Heart left ventricle (tissue), 16 donors: ENCODE measurements at regions not wholly inside any gene's neighbourhood (a gene's known extent, or its start where the extent isn't known, plus 50 kb on each side); places are given as distances from the start of the nearest gene placed in this dataset.

Experiments
- ATAC-seq, 4 donors: fragments of 200-7000 bp; cut with Tn5 transposase; one replicate each; pipeline ENCODE4 v1.9.1; 2020 to 2022; ENCODE audit warnings: moderate library complexity in 4 of 4, mild to moderate bottlenecking in 3 of 4, moderate number of reproducible peaks in 1 of 4
- DNase-seq, 5 donors: peaks; one replicate each; pipeline ENCODE4 v3.0.0-alpha.2; 2020
- H3K27ac ChIP-seq, 12 donors: fragments of 200-600 bp; sonication (generic) in 4 of 12; one replicate each; pipeline versions ENCODE4 v1.5.0 to v1.8.0; 2016 to 2022; ENCODE audit warnings: mild to moderate bottlenecking in 2 of 12
- H3K27me3 ChIP-seq, 9 donors: fragments of 200-600 bp; sonication (generic) in 2 of 9; one replicate each; pipeline versions ENCODE4 v1.5.1 to v1.8.0; 2016 to 2022; ENCODE audit warnings: mild to moderate bottlenecking in 3 of 9
- H3K36me3 ChIP-seq, 9 donors: fragments of 200-600 bp; sonication (generic) in 2 of 9; one replicate each; pipeline versions ENCODE4 v1.5.0 to v1.8.0; 2018 to 2022; ENCODE audit warnings: mild to moderate bottlenecking in 2 of 9
- H3K4me1 ChIP-seq, 12 donors: fragments of 200-600 bp; sonication (generic) in 4 of 12; one replicate each; pipeline versions ENCODE4 v1.5.0 to v1.8.0; 2016 to 2022; ENCODE audit warnings: mild to moderate bottlenecking in 3 of 12
- H3K4me3 ChIP-seq, 12 donors: fragments of 200-600 bp; sonication (generic) in 4 of 12; one replicate each; pipeline versions ENCODE4 v1.5.0 to v1.8.0; 2017 to 2022; ENCODE audit warnings: mild to moderate bottlenecking in 9 of 12, moderate library complexity in 4 of 12
- H3K9me3 ChIP-seq, 12 donors: fragments of 200-600 bp; sonication (generic) in 4 of 12; one replicate each; pipeline versions ENCODE4 v1.5.0 to v1.8.0; 2016 to 2022; ENCODE audit warnings: mild to moderate bottlenecking in 1 of 12
- POLR2A ChIP-seq, 2 donors: fragments of 450-650 bp; IDR thresholded peaks; one replicate each; pipeline ENCODE4 v1.6.1; 2017; ENCODE audit warnings: antibody characterized with exemption in 2 of 2, mild to moderate bottlenecking in 2 of 2, moderate library complexity in 2 of 2
- WGBS, 4 donors: extraction: QIAGEN DNeasy Blood & Tissue Kit in 2 of 4; methylation state at CpG; one replicate each; pipeline versions ENCODE4 v1.1.5 to v1.1.7; 2013 to 2018; 5-methylcytosine and 5-hydroxymethylcytosine counted together
- intact Hi-C, 10 donors: fragments of 100-400 bp; cut with DNase I; formaldehyde crosslinking; loops; one replicate each; pipeline versions ENCODE4 v1.11.1 to v1.14.2; 2022
- TF ChIP-seq, protein P1 (sequence below), 12 donors: fragments of 200-600 bp; sonication (generic) in 4 of 12; IDR thresholded peaks; one replicate each; pipeline versions ENCODE4 v1.5.0 to v1.8.0; 2018 to 2022; ENCODE audit warnings: antibody characterized with exemption in 12 of 12, mild to moderate bottlenecking in 5 of 12
- donor health status: ischemic (EF 13 %, LVEDD 7.1; RV severe dilation, severe dysfunction).
- donor health status: healthy with polysubstance abuse.
- donor health status: DM: no; HTN: yes; CAD: no.
- donor health status: DM: no; HTN: no; CAD: no.
- donor health status: ischemic (EF 25% LVEDD 6.9; RV normal size, moderate dysfunction).
- donor health status: ischemic (EF 25% LVEDD 5.7; RV mildly dilated, moderate dysfunction).
- donor health status: healthy.
- donor health status: DM: yes; HTN: yes; CAD: no.
- donor health status: ischemic (EF 35%, LVEDD 5.7; RV mildly dilated, moderate dysfunction).
- donor health status: nonischemic (EF 11% LVEDD 7.7; RV severe dilation, severe dysfunction).
- donor health status: DM: yes; HTN: yes; CAD: no.
- donor health status: PGD.
- donor health status: ischemic (EF 29% LVEDD 5.4; RV normal size, mild dysfunction).
- donor health status: nonischemic (EF 23%, LVEDD 6.1; RV moderate dilation, normal function).

DNA sequence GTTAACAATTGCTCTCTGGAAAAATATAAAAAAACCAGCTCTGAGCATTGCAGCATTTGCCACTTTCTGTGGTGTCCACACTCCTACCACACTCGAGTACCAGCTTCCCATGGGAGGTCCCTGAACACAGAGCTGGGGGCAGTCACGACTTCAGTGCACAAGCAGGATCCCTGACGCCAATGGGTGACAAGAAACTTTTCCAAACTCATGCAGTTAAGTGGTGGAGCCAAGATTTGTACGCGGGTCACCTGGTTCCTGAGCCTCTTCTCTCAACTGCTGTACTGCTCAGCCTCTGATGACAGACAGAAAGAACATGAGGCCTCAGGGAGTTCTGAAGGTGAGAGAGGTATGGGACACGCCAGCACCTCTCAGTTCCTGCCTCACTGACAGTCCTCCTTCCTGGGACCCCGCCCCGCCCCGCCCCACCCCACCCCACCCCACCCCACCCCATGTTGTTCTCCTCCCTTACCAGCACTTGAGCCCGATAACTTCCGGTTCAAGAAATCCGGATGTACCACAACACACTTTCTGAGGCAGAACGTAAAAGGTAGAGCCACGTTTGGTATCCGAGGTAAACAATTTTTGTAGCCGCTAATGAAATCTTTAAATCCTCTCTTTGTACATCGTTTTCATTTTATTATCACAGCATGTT is 287.6 kb downstream of the MYCN start:
- ATAC-seq, result no peak
- WGBS, 4 donors, result 72 to 83% (median 76%) methylated on average over 17 of the region's 17 CpGs
- intact Hi-C loops, result no loop called here

DNA sequence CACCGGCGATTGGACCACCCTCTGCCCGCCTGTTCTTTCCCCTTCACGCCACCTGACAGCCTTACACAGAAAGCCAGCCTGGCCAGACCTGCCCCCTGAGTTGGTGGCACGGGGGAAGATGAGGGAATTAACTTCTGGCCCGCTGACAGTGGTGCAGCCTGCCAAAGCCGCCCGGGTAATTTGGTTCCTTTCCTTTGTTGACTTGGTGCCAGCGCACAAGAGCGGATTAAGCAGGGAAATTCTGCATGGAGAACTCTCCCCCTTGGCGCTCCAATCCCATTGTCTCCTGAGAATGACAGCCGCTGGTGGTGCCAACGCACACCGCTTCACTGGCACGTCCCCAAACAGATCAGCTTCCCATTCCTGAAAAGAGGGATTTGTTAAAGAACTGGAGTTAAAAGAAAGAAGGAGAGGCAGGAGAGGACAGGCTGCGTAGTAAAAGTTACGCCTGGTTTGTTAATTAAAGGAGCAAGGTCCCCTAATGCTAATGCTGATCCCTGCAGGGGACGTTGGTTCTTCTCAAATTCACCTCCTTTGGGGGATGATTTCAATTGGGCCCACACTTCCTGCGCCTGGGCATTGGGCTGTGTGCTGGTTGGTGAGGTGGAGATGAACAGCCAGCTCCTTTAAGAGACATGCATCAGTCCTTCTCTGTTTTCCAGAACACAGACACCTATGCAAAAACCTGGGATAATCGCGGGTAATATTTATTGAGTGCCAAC is 286.8 kb downstream of the MYCN start:
- H3K9me3 ChIP-seq, result no peaks in the 10 kb centered on the region
- DNase-seq, result peak in 2 of 5 donors; percentile 33 to 44
- intact Hi-C loops, result no loop called here
- H3K36me3 ChIP-seq, result no peaks in the 10 kb centered on the region
- H3K4me1 ChIP-seq, result no peaks in the 10 kb centered on the region
- TF ChIP-seq, protein P1, sequence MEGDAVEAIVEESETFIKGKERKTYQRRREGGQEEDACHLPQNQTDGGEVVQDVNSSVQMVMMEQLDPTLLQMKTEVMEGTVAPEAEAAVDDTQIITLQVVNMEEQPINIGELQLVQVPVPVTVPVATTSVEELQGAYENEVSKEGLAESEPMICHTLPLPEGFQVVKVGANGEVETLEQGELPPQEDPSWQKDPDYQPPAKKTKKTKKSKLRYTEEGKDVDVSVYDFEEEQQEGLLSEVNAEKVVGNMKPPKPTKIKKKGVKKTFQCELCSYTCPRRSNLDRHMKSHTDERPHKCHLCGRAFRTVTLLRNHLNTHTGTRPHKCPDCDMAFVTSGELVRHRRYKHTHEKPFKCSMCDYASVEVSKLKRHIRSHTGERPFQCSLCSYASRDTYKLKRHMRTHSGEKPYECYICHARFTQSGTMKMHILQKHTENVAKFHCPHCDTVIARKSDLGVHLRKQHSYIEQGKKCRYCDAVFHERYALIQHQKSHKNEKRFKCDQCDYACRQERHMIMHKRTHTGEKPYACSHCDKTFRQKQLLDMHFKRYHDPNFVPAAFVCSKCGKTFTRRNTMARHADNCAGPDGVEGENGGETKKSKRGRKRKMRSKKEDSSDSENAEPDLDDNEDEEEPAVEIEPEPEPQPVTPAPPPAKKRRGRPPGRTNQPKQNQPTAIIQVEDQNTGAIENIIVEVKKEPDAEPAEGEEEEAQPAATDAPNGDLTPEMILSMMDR (IDR thresholded peaks at IDR 0.05), result no peak
- TF ChIP-seq POLR2A (IDR thresholded peaks at IDR 0.05), result no peak
- no peak overlapping the region for H3K27ac ChIP-seq
- no peaks in the 10 kb centered on the region for H3K27me3 ChIP-seq
- ATAC-seq, result peak in 2 of 4 donors; percentile 20 to 38
- 43 to 63% (median 56%) methylated on average over 20 to 21 of the region's 21 CpGs for WGBS, 4 donors
- no peak overlapping the region for H3K4me3 ChIP-seq

More for the DNA sequence above, 287.6 kb downstream of the MYCN start:
- H3K4me1 ChIP-seq, result no peaks in the 10 kb centered on the region
- no peaks in the 10 kb centered on the region for H3K36me3 ChIP-seq
- no peak for TF ChIP-seq POLR2A (IDR thresholded peaks at IDR 0.05)
- TF ChIP-seq, protein P1 (IDR thresholded peaks at IDR 0.05), result no peak
- no peak overlapping the region for H3K27ac ChIP-seq
- no peaks in the 10 kb centered on the region for H3K9me3 ChIP-seq
- H3K4me3 ChIP-seq, result no peak overlapping the region
- H3K27me3 ChIP-seq, result no peaks in the 10 kb centered on the region
- DNase-seq, result no peak

DNA sequence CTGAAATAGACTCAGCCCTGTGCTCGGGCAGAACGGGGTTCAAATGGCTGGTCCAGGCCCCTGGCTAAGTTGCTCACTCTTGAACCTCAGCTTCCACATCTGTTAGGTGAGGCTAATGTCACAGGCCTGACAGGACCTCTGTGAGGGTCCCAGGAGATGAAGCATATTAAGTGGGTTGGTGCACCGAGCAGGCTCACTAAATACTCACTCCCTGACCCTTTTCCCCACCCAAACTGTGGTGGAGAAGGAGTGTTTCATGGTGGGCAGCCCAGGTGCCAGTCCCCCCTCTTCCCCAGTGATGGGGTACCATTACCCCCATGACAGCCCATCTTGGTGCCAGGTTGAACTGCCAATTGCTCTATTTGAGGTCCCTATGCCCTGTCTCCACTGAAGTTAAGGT is 286.0 kb downstream of the MYCN start:
- intact Hi-C loops, result no loop called here
- no peak for ATAC-seq
- WGBS, 4 donors, result 70 to 85% (median 77%) methylated on average over 3 of the region's 3 CpGs

DNA sequence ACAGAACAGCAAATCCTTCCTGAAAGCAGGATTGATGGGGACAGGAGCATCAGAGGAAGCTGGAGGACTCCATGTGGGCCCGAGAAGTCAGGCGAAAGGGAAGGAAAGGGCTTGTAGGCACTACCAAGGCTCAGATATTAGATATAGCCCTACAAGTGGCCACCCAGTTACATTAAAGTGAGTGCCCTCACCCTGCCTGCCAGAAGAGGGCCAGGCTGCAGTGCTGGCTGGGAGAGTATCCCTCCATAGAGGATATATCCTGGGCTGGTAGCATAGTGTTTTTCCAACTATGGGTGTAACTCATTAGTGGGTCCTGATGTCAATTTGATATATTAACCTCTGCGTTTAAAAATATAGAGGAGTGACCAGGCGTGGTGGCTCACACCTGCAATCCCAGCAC is 285.2 kb downstream of the MYCN start:
- ATAC-seq (no peak), DNase-seq (no peak)
- TF ChIP-seq POLR2A (IDR thresholded peaks at IDR 0.05), result no peak
- TF ChIP-seq, protein P1 (IDR thresholded peaks at IDR 0.05), result no peak
- no peak overlapping the region for H3K4me3 ChIP-seq
- intact Hi-C loops, result no loop called here
- H3K9me3 ChIP-seq, result no peaks in the 10 kb centered on the region
- no peaks in the 10 kb centered on the region for H3K27me3 ChIP-seq
- no peaks in the 10 kb centered on the region for H3K36me3 ChIP-seq
- no peaks in the 10 kb centered on the region for H3K4me1 ChIP-seq
- WGBS, 4 donors, result 86 to 95% (median 93%) methylated on average over 4 of the region's 4 CpGs
- H3K27ac ChIP-seq, result no peak overlapping the region

More for the DNA sequence above, 286.0 kb downstream of the MYCN start:
- Histone ChIP-seq H3K27ac (no peak overlapping the region), H3K4me3 (no peak overlapping the region), H3K9me3 (no peaks in the 10 kb centered on the region), H3K4me1 (no peaks in the 10 kb centered on the region), H3K36me3 (no peaks in the 10 kb centered on the region), H3K27me3 (no peaks in the 10 kb centered on the region)
- no peak for DNase-seq
- TF ChIP-seq, protein P1 (IDR thresholded peaks at IDR 0.05), result no peak
- TF ChIP-seq POLR2A (IDR thresholded peaks at IDR 0.05), result no peak
